ENCODE measurements at regions not wholly inside any gene's neighbourhood (a gene's known extent, or its start where the extent isn't known, plus 50 kb on each side); places are given as distances from the start of the nearest gene placed in this dataset.

- TF ChIP-seq POLR2A (IDR thresholded peaks at IDR 0.05) = no peak
- no peak for TF ChIP-seq CTCF (IDR thresholded peaks at IDR 0.05 in 4 of 5, conservative IDR thresholded peaks at IDR 0.05 in 1 of 5)
Observed at GRCh38 chr17:45715787-45716186, 68.3 kb upstream of the CRHR1 start.
